Activated naive CD4-positive, alpha-beta T cell treated with Interleukin-2 at 50 U/mL for 16 hours (primary cell): ENCODE measurements at regions not wholly inside any gene's neighbourhood (a gene's known extent, or its start where the extent isn't known, plus 50 kb on each side); places are given as distances from the start of the nearest gene placed in this dataset.
A peak's percentile ranks its signal among the peaks of the same experiment; 100 is the strongest.

ENCODE experiments used
- DNase-seq: peaks from one replicate; pipeline ENCODE4 v3.0.0-alpha.2; 2020

DNA sequence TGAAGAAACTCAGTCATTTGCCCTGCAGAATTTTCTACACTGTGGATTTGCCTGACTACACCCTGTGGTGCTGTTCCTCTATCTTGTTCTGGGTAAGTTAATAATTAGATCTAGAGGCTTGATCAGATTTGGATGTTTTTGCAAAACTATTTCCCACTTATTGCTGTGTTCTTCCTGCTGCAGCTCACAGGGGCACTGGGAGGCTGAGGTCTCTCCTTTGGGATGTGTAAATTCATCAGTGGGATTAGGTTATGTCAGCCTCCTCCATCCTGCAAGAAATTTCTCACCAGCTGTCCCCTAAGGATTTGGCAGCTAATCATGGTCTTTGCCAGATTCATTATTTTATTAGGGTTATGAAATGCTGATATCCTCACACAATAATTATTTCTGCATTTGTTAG is 148.1 kb upstream of the ZNF32 start:
- DNase-seq = no peak

DNA sequence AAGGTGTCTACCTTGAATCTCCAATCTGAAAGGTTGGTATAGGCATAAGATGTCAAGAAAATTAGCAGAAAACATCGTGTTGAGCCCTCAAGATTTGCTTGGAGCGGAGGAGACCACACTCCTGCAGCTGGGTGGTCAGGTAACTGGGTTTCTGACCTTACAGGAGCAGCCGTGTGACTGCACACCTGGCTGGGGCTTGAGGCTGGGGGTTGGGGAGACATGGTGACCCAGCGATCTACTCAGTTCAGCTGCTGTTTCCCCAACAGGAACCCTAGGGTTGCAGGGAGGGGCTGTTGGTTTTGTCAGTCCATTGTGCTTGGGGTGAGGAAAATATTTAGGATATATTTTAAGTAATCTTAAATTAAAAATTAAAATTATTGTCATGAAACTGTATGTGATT is 147.0 kb upstream of the ZNF32 start:
- no peak for DNase-seq

DNA sequence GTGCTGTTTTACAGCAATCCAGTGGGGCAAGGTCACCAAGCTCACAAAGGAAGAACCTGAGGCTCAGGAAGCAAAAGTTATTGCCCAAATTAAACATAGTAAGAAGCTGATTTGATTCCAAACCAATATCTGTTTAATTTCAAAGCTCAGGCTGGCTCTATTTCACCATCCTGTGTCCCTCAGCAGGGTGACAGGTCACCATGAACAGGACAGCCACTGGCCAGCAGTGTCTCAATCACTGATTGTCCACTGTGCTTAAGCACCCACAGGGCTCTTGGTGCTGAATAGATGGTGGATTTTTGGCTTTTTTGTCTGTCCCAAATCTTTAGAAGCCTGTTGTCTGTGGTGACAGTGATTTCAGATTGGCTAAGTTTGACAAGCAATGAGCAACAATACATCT is 146.4 kb upstream of the ZNF32 start:
- DNase-seq = no peak

- DNase-seq = no peak
Observed at GRCh38 chr10:43794181-43794815, 145.6 kb upstream of the ZNF32 start.

DNA sequence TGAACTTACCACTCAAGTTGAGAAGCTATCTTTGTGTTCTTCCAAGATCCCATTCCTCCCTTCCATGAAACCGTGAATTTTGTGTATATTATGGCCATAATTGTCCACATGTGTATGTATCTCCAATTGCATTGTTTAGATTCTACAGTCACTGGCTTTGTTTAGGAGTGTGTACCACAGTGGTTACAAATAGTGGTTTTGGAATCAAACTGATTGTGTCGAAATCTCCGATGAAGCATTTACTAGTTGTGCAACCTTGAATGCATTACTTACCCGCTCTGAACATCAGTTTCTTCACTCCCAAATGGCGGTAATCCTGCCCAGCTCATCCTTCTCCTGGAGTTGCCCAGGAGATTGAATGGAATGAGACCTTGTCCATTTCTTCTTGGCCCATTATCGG is 145.0 kb upstream of the ZNF32 start:
- DNase-seq = no peak

DNA sequence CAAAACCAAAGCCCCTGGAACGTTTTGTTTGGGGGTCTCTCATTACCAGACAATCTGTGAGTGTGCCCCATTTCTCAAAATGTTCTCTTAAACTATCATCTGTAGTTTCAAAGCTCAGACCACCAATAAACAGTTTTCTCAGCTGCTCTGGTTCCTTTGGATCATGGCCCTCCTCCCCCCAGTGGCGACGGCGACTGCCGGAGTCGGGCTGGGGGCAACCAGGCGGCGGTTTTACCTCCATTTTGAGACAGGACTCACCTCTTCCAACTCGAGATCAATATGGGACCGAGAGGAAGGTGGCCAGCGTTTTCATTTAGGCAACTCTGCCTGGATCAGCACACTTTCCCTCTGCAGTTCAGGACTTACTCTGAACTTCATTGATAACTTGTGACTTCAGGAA is 141.5 kb upstream of the ZNF32 start:
- no peak for DNase-seq

DNA sequence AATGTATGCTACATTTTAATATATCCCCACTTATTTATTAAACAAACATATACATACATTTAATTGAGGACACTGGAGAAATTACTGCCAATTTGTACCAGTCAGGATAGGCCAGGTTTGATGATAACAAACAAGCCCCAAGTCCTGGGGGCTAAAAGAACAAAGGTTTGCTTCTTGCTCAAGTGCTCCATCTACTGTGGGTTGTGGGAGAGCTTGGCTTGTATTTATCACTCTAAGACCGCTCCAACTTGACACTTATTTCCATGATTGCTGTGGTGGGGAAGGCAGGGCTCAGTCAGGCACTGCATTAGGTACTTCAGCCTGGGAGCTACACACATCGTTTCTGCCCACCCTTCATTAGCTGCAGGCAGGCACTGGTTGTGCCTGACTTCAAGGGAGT is 136.6 kb upstream of the ZNF32 start:
- no peak for DNase-seq

- DNase-seq = no peak
Observed at GRCh38 chr10:43782814-43783213, 134.1 kb upstream of the ZNF32 start.

DNA sequence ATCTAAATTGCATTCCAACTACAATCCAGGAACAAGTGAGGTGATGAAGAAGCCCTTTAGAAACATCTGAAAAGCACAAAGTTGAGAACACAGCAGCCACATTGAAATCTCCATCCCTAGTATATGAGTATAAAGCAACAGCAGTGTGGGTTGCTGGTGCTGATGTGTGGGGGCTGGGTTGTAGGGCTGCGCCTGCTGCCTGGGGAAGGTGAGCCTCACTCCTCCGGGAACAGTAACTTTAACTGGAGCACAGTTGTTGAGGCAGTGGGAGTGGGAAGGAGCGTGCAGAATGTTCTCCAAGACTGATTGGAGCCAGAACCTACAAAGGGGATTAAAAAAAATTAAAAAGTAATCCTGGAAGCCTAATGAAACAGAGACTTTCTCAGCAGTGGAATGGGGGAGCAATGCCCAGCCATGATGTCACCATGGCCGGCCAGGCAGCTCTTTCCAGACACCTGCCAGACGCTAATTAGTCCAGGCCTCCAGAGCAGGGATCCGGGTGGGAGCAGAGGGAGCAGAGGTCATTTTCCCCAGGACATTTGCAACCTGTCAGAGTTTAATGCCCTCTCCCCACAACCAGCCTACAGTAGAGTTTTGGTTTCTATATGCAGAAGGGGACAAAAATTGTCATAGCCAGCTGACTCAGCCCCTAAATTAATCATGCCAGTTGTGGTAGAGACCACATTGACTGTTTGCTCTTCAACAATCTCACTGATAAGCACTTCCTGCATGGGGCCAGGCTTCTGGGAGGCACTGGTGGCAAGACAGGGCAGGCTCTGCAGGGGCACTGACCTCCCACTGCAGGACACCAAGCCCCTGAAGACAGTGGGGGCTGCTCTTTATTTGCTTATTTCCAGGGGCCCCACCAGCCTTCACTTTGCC is 133.0 kb upstream of the ZNF32 start:
- DNase-seq = peak; percentile 40

GRCh38 chr10:43778571-43778970 is 129.9 kb upstream of the ZNF32 start:
- no peak for DNase-seq

- DNase-seq = no peak
Observed at GRCh38 chr10:43775384-43775783, 126.7 kb upstream of the ZNF32 start.

GRCh38 chr10:43774234-43774769 is 125.6 kb upstream of the ZNF32 start:
- DNase-seq = no peak

- no peak for DNase-seq
Observed at GRCh38 chr10:43773736-43774135, 125.1 kb upstream of the ZNF32 start.

GRCh38 chr10:43772171-43772570 is 123.5 kb upstream of the ZNF32 start:
- no peak for DNase-seq

GRCh38 chr10:43771675-43772074 is 123.0 kb upstream of the ZNF32 start:
- no peak for DNase-seq

- no peak for DNase-seq
Observed at GRCh38 chr10:43765516-43765915, 116.8 kb upstream of the ZNF32 start.

DNA sequence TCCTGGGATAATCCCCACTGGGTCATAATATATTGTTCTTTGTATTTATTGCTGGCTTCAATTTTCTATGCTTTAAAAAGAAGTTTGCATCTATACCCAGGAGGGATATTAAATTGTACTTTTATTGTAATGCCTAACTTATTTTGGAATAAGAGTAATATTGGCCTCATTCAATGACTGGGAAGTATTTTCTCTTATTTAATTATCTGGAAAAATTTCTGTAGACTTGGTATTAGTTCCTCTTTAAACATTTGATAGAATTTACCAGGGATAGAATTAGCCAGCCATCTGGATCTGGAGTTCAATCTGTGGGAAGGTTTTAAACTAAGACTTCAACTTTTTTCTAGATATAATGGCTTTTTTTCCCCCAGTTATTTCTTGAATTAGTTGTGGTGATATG is 115.2 kb upstream of the ZNF32 start:
- no peak for DNase-seq

GRCh38 chr10:43760514-43760913 is 111.8 kb upstream of the ZNF32 start:
- DNase-seq = no peak

DNA sequence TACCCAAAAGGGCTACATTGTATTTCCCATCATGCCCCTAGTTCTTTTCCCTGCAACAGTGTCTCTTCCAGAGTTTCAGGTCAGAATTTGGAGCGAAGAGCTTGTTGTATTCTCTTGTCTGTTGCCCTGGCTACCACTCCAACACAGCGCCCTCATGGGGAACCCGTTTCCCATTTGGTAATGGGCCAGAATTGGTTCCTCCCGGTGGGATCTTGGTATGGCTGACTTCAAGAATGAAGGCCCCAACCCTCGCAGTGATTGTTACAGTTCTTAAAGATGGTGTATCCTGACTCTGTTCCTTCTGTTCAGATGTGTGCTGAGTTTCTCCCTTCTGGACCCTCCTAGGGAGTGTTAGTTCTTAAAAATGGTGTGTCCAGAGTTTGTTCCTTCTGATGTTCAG is 110.5 kb upstream of the ZNF32 start:
- DNase-seq = no peak

DNA sequence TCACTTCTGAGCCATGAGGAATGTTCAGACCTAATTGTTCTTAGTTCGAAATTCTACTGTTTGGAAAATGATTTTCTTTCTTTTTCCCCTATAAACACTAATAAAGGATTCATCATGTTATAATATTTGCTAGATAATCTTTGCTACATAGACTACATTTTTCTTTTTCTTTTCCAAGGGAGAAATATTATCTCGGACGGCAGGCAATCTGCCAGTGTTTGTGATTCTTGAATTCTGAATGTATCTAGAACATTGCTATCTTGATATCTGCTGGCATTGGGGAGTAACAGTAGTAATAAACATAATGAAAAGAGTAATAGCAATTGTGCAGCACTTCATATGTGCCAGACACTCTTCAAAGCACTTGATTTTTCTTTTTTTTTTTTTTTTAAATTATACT is 107.7 kb upstream of the ZNF32 start:
- no peak for DNase-seq

- DNase-seq = no peak
Observed at GRCh38 chr10:43754569-43755260, 106.0 kb upstream of the ZNF32 start.

DNA sequence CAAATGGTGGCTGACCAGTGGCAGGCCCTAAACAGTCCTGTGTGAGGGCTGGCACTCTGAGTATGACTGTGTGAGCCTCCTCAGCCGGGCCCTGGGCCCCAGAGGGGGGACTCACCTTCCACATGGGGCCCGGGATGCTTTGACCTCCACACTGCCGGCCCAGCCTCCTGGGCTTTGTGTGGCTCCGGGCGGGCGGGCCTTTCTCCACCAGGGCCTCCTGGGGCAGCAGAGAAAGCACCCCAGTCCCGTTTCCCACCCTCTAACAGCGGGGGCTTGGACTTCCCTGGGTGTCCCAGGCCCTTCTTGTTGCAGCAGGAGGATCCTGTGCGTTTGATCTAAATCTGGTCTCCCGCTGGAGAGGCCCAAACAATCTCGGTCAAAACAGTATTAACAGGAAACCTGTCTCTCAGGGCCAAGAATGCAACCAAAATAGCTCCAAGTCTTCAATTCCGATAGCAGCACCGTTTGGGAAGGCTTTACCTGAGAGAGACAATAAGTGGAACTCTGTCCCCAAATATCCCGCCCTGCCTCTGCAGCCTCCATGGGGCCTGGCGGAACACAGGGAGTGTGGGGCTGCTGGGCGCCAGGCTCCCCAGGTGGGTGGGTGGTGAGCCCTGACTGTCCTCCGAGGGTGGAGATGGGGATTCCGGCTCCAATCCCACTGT is 104.8 kb upstream of the ZNF32 start:
- DNase-seq = no peak

DNA sequence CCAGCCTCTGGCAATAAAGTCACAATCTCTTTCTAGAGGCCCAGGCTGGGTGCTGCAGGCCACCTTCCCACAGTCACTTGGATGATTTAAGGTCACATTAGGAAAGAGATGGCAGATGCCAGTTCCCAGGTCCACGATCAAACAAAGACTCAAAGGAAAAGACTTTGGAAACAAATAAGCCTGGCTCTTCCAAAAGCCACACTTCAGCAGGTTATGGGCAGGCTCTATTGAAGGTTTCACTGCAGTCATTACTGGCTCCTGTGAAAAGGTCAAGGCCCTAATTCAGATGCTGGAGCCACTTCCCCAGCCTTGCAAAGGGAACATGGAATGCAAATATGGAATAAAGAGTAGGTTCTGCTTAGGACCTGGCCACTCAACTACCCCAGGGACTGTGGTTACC is 104.0 kb upstream of the ZNF32 start:
- no peak for DNase-seq
